CD4-positive, alpha-beta T cell treated with Interleukin-15 for 4 hours (primary cell): ENCODE measurements at regions not wholly inside any gene's neighbourhood (a gene's known extent, or its start where the extent isn't known, plus 50 kb on each side); places are given as distances from the start of the nearest gene placed in this dataset.

Experiments
- DNase-seq: peaks from one replicate; pipeline ENCODE4 v3.0.0-alpha.2; 2020; ENCODE audit warnings: low spot score

DNA sequence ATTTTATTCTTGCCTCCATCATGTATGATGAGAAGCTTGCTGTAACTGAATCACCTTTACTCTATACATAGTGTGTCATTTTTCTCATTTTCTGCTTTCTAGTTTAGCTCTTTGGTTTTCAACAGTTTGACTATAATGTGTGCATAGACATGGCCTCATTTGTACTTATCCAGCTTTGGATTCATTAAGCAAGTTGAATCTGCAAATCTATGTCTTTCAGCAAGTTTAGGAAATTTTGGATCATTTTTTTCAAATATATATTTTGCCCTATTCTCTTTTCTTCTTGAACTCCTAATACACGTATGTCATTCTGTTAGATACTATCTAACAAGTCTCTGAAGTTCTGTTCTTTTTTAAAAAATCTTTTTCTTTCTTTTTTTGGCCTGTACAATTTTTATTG is 57.8 kb downstream of the PRLHR start:
- DNase-seq = no peak

- DNase-seq = no peak
Measured at GRCh38 chr10:118534136-118534535, 61.3 kb downstream of the PRLHR start.

- DNase-seq = no peak
Measured at GRCh38 chr10:118531105-118531852, 64.2 kb downstream of the PRLHR start.

DNA sequence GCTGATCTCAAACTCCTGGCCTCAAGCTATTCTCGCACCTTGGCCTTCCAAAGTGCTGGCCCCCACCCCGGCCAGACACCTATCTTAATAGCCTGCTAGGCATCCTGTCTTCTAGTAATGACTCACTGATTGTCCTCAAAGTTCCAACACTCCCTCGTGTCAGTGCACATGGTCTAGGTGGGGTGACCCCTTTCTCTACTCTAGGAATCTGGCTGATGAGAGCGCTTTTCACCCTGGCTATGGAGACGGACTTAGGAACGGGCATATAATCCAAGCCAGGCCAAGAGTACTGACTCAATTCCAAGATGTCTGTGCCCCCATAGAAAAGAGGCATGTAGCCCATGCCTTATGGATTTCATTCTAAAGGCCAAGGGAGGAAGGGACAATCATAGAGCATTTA is 67.0 kb downstream of the PRLHR start:
- DNase-seq = no peak

DNA sequence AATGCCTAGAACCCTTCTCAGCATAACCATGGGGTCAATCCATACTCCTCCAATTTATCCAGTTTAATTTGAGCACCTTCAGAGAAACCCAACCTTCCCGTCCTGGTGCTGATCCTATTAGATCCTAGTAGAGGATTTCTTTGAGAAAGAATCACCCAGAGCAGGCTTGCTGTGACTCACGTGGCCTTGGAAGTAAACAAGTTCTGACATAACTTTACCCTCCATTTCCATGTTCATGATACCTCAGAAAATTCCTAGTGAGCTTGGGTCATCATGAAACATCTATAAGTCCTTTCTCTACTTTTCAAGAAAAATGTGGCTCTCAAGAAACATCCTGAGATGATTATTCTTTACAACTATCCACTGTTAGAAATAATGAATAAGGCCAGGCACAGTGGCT is 71.7 kb downstream of the PRLHR start:
- no peak for DNase-seq

- no peak for DNase-seq
Measured at GRCh38 chr10:118522791-118523498, 72.5 kb downstream of the PRLHR start.

DNA sequence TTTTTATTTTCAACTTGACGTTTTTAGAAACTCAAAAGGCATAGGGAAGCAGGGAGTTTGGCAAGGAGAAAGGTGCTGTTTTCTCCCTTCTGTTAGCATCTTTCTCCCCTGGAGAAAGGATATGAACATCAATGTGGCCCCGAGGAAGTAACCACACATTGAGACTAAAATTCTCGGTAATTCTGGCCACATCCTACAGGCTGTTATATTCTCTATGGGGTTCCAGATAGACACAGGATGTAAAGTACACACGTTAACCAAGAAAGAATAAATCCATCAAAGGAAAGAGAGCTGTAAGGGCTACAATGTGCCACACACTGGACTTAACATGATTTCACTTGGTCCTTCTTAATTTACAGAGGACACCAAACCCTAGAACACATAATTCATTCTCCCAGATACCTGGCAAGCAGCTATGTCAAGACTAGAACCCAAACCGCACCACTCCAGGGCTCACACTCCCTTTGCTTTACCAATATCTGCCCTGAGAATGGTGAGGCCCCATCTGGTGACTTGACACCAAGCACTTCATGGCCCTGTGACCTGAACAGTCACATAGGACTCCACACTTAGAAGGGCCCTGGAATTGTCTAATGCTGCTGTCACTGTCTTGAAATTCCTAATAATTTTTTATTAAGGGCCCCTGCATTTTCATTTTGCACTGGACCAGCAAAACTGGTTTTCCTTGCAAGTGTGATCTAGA is 73.9 kb downstream of the PRLHR start:
- DNase-seq = no peak

DNA sequence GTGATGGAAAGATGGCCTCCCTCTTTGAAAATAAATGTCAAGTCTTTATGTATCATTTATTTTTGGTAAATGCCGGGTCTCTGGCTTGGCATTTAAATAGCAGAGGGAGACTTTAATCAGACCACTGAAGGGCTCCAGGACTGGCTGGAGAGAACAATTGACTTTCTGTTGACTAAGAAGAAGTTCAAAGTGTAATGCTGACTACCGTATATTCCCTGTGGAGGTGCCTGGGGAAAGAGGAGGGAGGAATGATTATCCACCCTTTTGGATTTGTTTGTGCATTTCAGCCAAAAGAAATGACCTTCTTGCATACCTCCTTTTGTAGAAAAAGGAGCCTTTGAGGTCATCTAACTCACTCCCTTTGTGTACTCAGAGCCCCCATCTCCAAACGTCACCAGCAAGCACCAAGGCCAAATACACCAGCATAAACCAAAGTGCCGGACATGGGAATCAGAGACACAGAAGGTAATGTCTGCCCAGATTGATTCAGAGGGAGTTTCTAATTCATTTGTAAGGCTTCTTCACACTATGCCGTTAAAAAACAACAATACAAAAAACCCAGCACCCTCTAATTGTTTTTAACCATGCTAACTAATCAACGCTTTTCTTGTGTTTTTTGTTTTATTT is 75.2 kb downstream of the PRLHR start:
- no peak for DNase-seq

DNA sequence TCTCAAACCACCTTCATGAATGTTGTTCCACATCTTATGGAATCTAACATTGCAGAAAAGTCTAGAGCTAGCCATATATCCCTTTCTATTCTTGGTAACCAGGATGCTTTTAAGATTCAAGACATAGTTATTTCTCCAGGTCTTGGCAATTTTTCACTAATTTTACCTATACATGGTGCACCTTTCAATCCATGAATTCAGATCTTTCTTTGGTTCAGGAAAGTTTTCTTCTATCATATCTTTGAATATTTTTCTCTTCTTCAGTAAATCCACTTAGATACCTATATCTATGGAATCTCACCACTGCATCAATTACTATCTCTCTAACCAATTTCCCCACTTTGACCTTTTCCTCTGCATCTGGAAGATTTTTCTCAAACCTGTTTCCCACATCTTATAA is 77.4 kb downstream of the PRLHR start:
- DNase-seq = no peak

DNA sequence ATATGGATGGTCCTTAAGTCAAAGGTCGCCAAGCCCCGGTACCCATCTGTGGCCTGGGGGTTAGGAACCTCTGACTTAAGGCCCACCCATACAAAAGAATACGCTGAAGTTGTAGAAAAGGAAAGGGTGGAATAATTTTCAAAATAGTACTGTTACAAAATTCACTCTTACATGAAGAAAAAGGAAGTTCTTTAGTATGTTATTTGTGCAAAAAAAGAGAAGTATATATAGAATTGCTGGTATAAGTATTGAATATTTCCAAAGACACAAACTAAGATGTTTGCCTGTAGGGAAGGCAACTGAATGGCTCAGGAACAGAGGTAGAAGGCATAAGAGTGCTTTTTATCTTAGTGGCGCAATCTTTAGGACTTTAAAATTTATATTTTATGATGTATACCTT is 78.7 kb downstream of the PRLHR start:
- DNase-seq = no peak

DNA sequence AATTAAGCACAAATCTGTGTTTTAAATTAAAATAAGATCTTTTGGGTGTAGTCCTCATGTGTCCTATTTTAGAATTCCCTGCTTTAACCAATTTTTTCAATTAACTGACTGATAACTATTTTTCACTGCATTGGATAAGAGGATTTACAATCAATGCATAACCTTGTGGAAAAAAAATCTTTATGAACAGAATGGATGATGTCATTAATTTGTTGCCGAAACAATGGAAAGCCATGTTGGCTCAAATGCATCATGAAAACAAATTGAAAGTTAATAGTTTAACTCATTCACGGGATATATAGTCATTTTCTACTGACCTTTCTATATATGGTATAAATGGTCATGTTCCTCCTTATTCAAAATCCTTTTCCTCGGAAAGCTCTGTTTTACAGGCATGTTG is 82.3 kb downstream of the PRLHR start:
- DNase-seq = no peak

DNA sequence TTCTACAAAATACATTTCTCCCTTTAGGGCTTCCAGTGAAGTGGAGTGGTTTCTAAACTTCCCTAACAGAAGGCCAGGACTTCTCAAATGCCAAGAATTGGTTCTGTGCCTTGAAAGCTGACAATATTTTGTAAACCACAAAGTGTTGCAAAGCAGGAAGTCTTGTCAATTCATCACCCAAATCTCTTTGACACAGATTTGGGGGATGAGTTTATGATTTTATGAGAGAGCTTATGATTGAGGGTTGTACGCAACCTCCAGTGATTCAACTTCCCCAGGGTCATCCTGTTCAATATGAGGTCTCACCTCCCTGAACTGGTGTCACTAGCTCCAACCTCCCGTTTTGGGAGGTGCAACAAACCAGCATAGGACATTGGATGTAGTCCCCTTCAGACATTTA is 83.7 kb downstream of the PRLHR start:
- DNase-seq = no peak

DNA sequence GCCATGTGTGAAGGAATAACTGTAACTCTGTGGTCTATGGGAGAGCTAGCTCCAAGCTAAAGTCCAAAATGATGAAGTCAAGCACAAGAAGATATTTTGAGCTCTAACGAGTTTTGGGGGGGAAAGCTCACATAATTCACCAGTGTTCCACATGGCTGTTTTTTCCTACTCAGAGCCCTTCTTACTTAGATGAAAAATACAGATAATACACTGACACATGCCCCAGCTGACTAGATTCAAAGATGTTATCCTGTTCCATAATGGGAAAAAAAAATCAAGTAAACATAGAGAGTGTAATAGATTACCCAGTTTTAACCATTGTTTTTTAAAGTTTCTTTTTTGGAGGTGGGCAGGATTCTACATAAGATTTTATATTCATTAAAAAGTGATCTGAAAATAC is 86.6 kb downstream of the PRLHR start:
- DNase-seq = no peak

DNA sequence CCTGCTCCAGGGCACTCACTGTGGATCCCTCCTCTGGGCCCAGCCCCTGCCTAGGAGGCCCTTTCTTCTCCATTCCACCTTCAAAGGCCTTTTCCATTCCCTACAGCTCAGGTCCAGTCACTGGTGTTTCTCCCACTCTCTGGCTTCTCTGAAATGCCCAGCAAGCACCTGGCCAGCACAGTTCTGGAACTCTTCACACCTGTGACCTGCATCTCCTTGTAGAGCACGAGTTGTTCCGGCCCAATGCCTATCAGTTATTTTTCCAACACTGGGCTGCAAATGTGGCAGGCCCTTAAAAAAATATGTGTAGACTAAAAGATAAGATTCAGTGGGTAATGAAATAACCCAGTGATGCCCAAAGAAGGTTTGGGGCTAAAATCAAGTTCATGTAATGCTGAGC is 87.1 kb downstream of the PRLHR start:
- no peak for DNase-seq

- DNase-seq = no peak
Measured at GRCh38 chr10:118506671-118507590, 88.5 kb downstream of the PRLHR start.

DNA sequence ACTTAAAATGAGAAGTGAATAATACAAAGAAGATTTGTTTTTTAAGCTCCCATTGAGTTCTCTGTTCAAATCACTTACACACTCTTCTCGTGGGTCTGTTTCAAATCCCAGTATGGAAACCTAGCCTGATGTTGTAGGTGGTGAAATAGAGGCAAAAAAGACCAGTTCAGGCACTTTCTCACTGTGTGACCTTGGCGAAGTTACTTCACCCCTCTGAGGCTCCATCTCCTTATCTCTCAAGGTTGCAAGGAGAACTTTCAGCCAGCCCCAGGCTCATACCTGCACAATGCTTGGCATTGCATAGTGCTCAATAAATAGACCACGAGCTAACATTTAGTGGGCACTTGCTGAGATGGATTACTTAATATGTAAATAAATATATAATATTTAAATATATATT is 90.1 kb downstream of the PRLHR start:
- no peak for DNase-seq

DNA sequence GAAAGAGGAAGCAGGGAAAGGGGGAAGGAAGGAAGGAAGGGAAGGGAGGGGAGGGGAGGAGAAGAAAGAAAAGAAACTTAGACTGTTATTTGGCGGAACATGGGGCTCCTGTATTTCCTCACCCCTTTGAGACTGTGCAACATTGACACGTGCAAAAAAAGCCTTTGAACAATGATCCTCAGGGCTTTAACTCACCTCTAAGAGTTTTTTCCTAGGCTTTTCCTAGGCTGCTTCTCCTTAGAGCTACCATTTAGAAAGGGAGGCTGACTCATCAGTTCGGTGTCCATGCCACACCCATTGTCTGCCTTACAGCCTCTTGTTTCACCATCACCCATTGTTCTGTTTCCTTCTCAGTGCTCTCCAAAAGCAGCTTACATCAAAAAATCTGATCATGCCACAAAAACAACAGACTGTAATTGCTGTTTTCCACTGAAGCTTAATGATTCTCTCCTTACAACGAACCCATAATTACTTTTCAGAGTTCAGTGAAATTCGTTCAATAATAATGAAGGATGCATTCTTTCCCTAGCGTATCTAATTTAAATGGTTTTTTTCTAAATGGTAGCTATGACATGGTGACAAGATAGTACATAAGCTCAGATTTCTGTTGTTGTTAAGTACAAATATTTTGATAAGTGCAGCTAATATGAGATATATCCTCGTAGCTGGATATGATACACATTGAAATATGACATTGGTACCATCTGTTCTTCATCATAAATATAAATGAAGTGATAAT is 90.8 kb downstream of the PRLHR start:
- DNase-seq = no peak

- DNase-seq = no peak
Measured at GRCh38 chr10:118504044-118504443, 91.4 kb downstream of the PRLHR start.

DNA sequence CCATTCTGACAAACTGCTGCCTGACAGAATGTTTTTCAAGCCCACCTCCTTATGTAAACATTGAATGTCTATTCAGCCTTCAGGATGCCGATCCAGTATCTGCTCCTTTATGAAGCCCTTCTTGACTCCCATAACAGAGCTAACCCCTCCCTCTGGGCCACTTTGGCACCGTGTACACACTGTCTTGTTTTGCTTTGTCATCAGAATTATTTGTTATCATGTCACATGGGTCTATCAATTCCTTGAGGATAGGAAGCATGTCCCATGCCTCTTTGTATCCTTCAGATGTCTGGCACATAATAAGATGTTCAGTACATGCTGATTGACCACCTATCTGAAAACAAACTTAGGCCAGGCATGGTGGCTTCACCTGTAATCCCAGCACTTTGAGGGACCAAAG is 92.3 kb downstream of the PRLHR start:
- DNase-seq = no peak

- no peak for DNase-seq
Measured at GRCh38 chr10:118501637-118502440, 93.6 kb downstream of the PRLHR start.
